ENCODE measurements at regions not wholly inside any gene's neighbourhood (a gene's known extent, or its start where the extent isn't known, plus 50 kb on each side); places are given as distances from the start of the nearest gene placed in this dataset.

DNA sequence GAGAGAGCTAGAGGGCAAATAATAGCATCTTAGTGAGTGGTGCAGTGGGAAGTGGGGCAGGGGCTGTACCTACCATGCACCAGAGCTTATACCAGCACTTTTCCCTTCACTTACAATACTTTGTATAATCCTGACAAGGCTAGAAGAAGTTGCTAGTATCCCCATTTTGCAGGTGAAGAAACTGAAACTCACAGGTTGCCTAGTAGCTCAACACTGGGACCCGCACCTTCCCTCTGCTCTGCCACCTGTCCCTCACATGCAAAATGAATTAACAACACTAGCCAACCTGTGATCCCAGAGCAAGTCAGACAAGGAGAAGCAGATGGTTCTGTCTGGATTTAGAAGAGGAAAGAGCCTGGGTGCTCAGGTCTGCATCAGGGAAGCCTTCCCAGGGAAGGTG is 510.4 kb downstream of the BUD13 start:
- DNase-seq (ENCODE audit: low read depth in 1 of 2, low spot score in 1 of 2) (no peak), ATAC-seq (no peak), FAIRE-seq (no peak)
- ChIA-PET POLR2A (no interaction called here), CTCF (no interaction called here)
- Histone ChIP-seq H3K4me2 (no peak overlapping the region), H3K27ac (no peak overlapping the region), H3K4me3 (no peak overlapping the region), H3K9me3 (no peaks in the 10 kb centered on the region), H3K4me1 (no peaks in the 10 kb centered on the region)
- 29% methylated on average over 1 of the region's 1 CpG for WGBS (ENCODE audit: missing lambda C conversion rate)
- TF ChIP-seq BHLHE40 (IDR thresholded peaks at IDR 0.05; ENCODE audit: low read depth, low read length): no peak
- no peak for TF ChIP-seq GATA3 (IDR thresholded peaks at IDR 0.05; ENCODE audit: borderline replicate concordance)
- TF ChIP-seq MAFK (IDR thresholded peaks at IDR 0.05; ENCODE audit: partially characterized antibody): no peak
- TF ChIP-seq ESRRA (IDR thresholded peaks at IDR 0.05; ENCODE audit: borderline replicate concordance, low read length): no peak
- no peak for TF ChIP-seq RFX5 (IDR thresholded peaks at IDR 0.05)
- TF ChIP-seq HEYL (CRISPR knock-in tag; IDR thresholded peaks at IDR 0.05): no peak
- TF ChIP-seq HDAC2 (IDR thresholded peaks at IDR 0.05): no peak
- no peak for TF ChIP-seq PHF8 (IDR thresholded peaks at IDR 0.05; ENCODE audit: borderline replicate concordance, low read depth)

DNA sequence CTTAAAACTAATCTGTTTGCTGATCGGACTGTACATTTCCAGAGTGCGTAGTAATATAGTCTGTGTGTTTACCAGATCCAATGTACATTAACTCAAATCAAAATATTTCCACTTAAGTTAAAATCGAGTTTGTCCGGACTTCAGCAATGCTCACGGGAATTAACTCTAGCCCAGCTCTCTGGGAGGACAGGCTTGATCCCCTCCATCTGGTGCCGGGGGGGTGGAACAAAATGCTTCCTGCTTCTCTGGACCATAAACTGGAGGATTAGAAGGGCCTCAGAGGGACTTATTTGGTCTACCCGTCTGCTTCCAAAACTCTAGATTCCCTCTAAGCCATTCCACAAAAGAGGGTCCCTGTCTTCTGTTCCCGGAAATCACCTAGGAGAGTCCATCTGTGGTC is 511.2 kb downstream of the BUD13 start:
- Histone ChIP-seq H3K9me3 (no peaks in the 10 kb centered on the region), H3K4me3 (no peak overlapping the region), H3K27ac (no peak overlapping the region), H3K4me1 (no peaks in the 10 kb centered on the region), H3K4me2 (no peak overlapping the region)
- CTCF ChIA-PET: interaction anchor here (2.1 kb wide), 1 partner anchor 45 kb away, joined by 5 read pairs; no protein-coding TSS in a partner anchor
- TF ChIP-seq KDM5A (IDR thresholded peaks at IDR 0.05) (no peak), HEYL (CRISPR knock-in tag; IDR thresholded peaks at IDR 0.05) (no peak), RFX5 (IDR thresholded peaks at IDR 0.05) (no peak), POLR2AphosphoS2 (conservative IDR thresholded peaks at IDR 0.05; ENCODE audit: low read length) (no peak), HDAC2 (IDR thresholded peaks at IDR 0.05) (no peak), BHLHE40 (IDR thresholded peaks at IDR 0.05; ENCODE audit: low read depth, low read length) (no peak), EHF (CRISPR knock-in tag; IDR thresholded peaks at IDR 0.05) (no peak), PHF8 (IDR thresholded peaks at IDR 0.05; ENCODE audit: borderline replicate concordance, low read depth) (no peak), JUN (IDR thresholded peaks at IDR 0.05) (no peak), FOXS1 (CRISPR knock-in tag; IDR thresholded peaks at IDR 0.05) (no peak), CEBPB (IDR thresholded peaks at IDR 0.05) (no peak), NFE2L2 (conservative IDR thresholded peaks at IDR 0.05; ENCODE audit: low read length) (no peak), HOXA7 (CRISPR knock-in tag; IDR thresholded peaks at IDR 0.05) (no peak), SREBF2 (IDR thresholded peaks at IDR 0.05) (no peak), KDM1A (IDR thresholded peaks at IDR 0.05; ENCODE audit: low read depth) (no peak), ZSCAN20 (CRISPR knock-in tag; IDR thresholded peaks at IDR 0.05) (no peak), FOSB (CRISPR knock-in tag; IDR thresholded peaks at IDR 0.05) (no peak)
- TF ChIP-seq, protein P1, sequence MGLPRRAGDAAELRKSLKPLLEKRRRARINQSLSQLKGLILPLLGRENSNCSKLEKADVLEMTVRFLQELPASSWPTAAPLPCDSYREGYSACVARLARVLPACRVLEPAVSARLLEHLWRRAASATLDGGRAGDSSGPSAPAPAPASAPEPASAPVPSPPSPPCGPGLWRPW (IDR thresholded peaks at IDR 0.05): no peak
- TF ChIP-seq, protein P2, sequence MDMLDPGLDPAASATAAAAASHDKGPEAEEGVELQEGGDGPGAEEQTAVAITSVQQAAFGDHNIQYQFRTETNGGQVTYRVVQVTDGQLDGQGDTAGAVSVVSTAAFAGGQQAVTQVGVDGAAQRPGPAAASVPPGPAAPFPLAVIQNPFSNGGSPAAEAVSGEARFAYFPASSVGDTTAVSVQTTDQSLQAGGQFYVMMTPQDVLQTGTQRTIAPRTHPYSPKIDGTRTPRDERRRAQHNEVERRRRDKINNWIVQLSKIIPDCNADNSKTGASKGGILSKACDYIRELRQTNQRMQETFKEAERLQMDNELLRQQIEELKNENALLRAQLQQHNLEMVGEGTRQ (IDR thresholded peaks at IDR 0.05): no peak
- DNase-seq (ENCODE audit: low read depth in 1 of 2, low spot score in 1 of 2) (no peak), ATAC-seq (no peak), FAIRE-seq (no peak)
- WGBS (ENCODE audit: missing lambda C conversion rate): 49% methylated on average over 8 of the region's 8 CpGs
- POLR2A ChIA-PET: no interaction called here

DNA sequence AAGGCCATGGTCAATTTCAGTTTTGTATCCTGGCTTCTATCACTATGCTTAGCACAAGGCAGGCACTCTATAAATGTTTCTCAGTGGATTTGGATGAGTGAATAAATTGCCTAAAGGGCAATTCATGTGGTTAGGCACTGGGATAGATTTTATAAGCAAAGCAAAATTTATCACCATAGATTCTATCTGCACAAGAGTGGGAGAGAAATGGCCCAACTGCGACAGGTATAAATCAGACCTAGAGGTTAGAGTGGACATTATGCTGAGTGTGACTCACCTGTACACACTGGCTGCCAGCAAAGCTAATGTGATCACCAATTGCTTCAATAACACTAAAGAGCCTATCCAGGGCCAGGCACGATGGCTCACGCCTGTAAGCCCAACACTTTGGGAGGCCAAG is 514.0 kb downstream of the BUD13 start:
- POLR2A ChIA-PET: no interaction called here
- ATAC-seq: no peak
- 2% methylated on average over 3 of the region's 3 CpGs for WGBS (ENCODE audit: missing lambda C conversion rate)
- H3K27ac ChIP-seq: no peak overlapping the region
- no peak overlapping the region for H3K4me2 ChIP-seq
- CTCF ChIA-PET: interaction anchor here (1.9 kb wide), 1 partner anchor 10 kb away, joined by 5 read pairs; no protein-coding TSS in a partner anchor
- no peak for TF ChIP-seq EP300 (IDR thresholded peaks at IDR 0.05)
- no peak for TF ChIP-seq POLR2A (IDR thresholded peaks at IDR 0.05; ENCODE audit: low read length)
- TF ChIP-seq MAFK (IDR thresholded peaks at IDR 0.05; ENCODE audit: partially characterized antibody): no peak
- TF ChIP-seq, protein P3, sequence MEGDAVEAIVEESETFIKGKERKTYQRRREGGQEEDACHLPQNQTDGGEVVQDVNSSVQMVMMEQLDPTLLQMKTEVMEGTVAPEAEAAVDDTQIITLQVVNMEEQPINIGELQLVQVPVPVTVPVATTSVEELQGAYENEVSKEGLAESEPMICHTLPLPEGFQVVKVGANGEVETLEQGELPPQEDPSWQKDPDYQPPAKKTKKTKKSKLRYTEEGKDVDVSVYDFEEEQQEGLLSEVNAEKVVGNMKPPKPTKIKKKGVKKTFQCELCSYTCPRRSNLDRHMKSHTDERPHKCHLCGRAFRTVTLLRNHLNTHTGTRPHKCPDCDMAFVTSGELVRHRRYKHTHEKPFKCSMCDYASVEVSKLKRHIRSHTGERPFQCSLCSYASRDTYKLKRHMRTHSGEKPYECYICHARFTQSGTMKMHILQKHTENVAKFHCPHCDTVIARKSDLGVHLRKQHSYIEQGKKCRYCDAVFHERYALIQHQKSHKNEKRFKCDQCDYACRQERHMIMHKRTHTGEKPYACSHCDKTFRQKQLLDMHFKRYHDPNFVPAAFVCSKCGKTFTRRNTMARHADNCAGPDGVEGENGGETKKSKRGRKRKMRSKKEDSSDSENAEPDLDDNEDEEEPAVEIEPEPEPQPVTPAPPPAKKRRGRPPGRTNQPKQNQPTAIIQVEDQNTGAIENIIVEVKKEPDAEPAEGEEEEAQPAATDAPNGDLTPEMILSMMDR (IDR thresholded peaks at IDR 0.05): no peak
- TF ChIP-seq, protein P4, sequence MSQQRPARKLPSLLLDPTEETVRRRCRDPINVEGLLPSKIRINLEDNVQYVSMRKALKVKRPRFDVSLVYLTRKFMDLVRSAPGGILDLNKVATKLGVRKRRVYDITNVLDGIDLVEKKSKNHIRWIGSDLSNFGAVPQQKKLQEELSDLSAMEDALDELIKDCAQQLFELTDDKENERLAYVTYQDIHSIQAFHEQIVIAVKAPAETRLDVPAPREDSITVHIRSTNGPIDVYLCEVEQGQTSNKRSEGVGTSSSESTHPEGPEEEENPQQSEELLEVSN (IDR thresholded peaks at IDR 0.05; ENCODE audit: borderline replicate concordance, low read depth): no peak
- no peak for TF ChIP-seq SREBF2 (IDR thresholded peaks at IDR 0.05)
- no peak for TF ChIP-seq CBX8 (IDR thresholded peaks at IDR 0.05)
- no peak for TF ChIP-seq CBX2 (IDR thresholded peaks at IDR 0.05; ENCODE audit: borderline replicate concordance, low read depth)
- no peak for TF ChIP-seq MYC (IDR thresholded peaks at IDR 0.05; ENCODE audit: borderline replicate concordance, low read length)
- no peak for TF ChIP-seq CHD4 (IDR thresholded peaks at IDR 0.05; ENCODE audit: borderline replicate concordance)
- no peak for TF ChIP-seq NPAS2 (CRISPR knock-in tag; IDR thresholded peaks at IDR 0.05; ENCODE audit: borderline replicate concordance)
- TF ChIP-seq HOXA7 (CRISPR knock-in tag; IDR thresholded peaks at IDR 0.05): no peak
- no peaks in the 10 kb centered on the region for H3K9me3 ChIP-seq
- no peak overlapping the region for H3K4me3 ChIP-seq
- H3K4me1 ChIP-seq: no peaks in the 10 kb centered on the region
- DNase-seq (ENCODE audit: low read depth in 1 of 2, low spot score in 1 of 2): no peak
- no peak for FAIRE-seq
